Activated CD8-positive, alpha-beta memory T cell treated with anti-CD3 and anti-CD28 coated beads, Interleukin-2, amount 50 U/mL, for 24 hours (primary cell): ENCODE measurements at regions not wholly inside any gene's neighbourhood (a gene's known extent, or its start where the extent isn't known, plus 50 kb on each side); places are given as distances from the start of the nearest gene placed in this dataset.

Experiments used
- DNase-seq: peaks from one replicate; pipeline ENCODE4 v3.0.0-alpha.2; 2020; ENCODE audit errors: extremely low read depth

DNA sequence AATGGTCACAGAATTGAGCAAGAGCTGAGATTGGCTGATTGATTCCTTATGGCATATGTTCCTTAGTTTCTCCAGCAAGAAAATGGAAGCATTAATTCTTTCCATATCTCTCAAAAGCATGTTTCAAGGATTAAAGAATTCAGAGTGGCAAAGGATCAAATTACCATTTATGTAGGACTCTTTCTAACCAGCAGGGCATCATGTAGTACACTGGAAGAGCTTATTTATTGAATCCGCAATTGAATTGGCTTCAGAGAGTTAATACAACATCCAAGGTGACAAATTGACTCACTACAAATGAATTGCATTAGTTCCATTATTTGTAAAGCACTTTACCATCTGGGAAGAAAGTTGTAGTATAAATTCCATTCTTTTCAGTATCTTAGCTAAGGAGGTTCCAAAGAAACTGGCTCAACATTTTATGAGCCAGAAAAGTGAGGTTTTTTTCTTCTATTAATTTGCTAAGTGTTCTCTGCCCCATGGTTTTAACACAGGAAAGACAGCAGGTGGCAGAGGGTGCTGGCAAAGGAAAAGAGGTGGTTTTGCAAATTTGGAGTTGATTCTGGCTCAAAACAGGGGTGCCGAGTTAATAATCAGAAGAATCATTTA is 409.9 kb downstream of the MTX2 start:
- no peak for DNase-seq

DNA sequence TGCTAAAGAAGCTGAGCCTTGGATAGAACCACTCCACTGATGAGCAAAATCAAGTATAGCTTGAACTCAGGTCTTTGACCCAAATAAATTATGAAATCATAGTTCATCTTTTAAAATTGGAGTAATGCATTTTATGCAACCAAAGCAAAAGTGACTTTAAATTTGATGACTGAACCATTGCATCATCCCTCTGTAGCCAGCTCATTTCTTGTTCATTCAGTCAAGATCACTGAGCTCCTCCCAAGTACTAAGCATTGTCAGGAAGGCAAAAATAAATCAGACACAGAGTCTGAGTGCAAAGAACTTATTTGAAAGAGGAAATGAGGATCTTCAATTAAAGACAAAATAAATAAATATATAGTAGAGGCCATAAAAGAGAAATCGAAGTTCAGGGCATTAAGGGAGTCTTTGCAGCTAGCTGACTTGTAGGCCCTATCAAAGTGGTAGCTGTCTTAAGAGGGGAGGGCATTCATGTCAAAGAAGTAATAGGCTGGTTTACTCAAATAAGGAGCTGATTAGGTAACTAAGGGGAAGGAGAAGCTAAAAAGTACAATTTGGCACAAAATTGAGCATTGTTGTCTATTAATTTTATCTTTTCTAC is 411.8 kb downstream of the MTX2 start:
- DNase-seq, result no peak

DNA sequence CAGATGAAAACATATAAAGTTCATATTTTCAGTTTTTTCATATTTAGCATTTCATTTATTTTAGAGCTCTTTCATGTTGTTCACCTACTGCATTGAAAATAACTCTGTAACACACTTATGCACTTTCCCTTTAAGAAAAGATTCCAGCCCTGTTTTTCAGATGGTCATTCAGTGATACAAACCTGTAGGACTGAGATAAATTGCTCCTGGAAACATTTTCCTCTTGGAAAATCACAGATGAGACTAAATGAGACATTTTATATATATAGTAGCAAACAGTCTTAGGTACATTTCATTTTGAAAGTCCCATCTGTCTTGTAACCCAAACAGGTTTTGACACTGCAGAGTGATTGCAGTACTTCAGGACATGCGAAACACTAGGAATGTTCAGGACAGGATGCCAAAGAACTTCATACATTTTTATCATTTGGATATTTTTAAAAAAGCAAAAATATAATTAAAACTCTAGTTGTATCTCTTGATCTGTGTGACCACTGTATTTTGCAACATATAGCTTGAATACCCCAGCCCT is 412.4 kb downstream of the MTX2 start:
- DNase-seq, result no peak

GRCh38 chr2:176682278-176682677 is 413.0 kb downstream of the MTX2 start:
- DNase-seq, result no peak

DNA sequence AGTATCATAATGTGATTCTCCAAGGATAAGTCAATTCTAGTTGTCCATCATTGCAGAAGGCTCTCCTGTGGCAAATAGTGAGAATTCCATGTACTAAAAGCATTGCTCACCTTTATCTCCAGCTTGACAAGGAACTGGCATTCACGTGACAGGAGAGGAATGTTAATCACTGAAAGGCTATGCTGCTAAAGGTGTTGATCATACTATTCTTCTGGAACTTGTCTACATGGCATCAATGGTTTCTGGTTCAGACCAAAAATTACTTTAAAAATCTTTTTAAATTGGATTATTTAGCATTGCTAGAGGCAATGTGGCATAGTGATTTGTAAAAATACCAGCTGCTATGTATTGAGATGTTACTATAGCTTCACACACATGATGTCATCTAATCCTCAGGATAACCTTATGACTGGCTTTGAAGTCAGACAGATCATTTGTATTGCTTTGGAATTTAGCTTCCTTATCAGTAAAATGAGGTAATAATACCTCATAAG is 414.4 kb downstream of the MTX2 start:
- no peak for DNase-seq

DNA sequence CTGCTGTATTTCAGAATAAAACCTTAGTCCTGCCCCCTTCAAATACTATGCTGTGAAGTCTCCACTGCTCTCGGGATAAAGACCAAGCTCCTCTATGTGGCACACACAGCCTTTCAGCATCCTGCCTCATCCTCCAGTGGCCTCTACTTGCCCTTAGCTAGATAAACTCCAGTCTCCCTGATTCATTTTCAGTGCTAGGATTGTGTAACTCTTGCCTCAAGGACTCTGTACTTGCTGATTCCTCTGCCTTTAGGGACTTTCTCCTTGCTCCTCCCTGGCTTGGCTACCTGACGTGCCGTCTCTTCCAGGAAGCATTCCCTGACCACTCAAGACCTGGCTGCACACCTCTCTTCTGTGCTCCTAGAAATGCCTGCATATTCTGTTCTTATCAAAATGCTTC is 416.7 kb downstream of the MTX2 start:
- DNase-seq, result no peak

DNA sequence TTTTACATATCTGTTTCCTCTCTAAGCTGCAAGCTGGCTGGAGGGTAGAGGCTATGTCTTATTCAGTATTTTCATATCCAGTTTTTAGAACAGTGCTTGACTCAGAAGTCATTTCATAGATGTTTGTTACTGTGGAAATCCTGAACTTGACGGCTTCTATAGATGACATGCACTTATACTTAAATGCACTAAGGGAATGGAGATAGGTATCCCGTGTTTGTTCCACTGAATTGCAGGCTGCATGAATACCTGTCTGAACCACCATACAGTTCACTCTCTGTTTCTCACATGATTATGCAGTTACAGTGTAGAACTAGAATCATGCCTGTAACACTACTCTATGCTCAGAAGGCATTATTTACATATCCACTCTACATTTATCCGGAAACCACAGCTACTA is 417.1 kb downstream of the MTX2 start:
- DNase-seq, result no peak

DNA sequence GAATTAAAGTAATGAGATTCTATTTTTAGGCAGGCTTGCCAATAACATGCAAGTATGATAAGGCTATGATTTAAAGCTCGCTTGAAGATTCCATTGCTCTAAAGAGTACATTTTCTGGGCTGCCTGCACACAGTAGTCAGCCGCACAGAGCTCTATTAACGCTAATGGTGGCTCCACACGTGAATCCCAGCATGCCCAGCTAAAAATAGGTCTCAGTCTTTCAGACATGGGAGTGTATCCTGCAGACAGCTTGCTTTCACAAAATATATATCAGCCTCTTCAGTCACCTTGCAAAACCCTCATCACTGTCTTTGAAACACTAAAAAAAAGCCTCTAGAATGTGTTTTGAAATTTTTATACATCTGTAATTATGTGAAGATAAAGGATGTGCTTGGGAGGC is 418.1 kb downstream of the MTX2 start:
- DNase-seq, result no peak

GRCh38 chr2:176687944-176688343 is 418.7 kb downstream of the MTX2 start:
- no peak for DNase-seq

GRCh38 chr2:176689711-176690110 is 420.5 kb downstream of the MTX2 start:
- DNase-seq, result no peak

GRCh38 chr2:176691471-176691870 is 422.2 kb downstream of the MTX2 start:
- no peak for DNase-seq

DNA sequence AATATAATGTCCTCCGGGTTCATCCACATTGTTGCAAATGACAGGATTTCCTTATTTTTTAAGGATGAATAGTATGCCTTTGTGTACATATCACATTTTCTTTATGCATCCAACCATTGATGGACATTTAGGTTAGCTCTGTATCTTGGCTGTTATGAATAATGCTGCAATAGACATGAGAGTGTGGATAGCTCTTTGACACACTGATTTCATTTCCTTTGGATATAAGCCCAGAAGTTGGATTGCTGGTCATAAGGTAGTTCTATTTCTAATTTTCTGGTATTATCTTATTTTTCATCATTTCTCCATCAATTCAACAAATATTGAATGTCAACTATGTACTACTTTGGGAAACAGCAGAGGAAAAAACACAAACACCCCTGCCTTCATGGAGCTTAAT is 423.3 kb downstream of the MTX2 start:
- DNase-seq, result no peak

DNA sequence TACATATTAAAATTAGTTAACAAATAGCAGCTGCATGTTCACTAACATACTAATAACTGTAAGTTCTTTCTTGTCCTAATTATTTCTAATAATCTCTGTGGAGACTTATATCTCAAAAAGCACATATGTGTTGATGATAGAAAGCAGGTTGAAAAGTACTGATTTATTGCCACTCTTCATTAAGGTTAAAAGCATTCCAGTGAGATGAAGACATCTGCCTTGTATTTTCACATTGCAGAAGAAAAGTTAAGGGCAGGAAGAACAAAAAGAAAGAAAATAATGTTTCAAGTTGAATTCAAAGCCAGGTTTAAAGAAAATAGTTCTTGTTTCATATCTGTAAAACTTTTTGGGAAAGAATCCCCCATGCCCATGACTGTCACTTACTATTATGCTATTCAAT is 429.9 kb downstream of the MTX2 start:
- no peak for DNase-seq

- no peak for DNase-seq
These were observed 430.4 kb downstream of the MTX2 start for GRCh38 chr2:176699644-176700043.

DNA sequence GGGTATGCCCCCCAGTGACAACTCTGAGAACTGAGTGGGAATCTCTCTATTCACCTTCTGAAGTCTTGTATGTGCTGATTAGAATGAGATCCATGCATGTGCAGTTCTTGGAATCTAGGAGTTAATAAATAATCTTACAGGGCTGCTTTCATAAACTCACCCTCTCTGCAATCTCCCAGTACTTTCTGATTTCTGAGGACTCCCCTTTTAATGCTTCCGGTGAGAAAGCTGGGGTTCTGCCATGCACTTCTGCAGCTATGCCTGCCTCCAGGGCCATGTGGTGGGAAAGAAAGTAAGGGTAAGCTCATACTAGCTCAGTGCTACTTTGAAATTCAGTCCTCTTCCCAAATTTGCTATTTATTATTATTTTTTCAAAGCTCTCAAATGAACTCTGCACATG is 432.9 kb downstream of the MTX2 start:
- DNase-seq, result no peak

GRCh38 chr2:176704282-176704858 is 435.1 kb downstream of the MTX2 start:
- DNase-seq, result no peak

- no peak for DNase-seq
These were observed 440.1 kb downstream of the MTX2 start for GRCh38 chr2:176709149-176709951.

- no peak for DNase-seq
These were observed 440.7 kb downstream of the MTX2 start for GRCh38 chr2:176709991-176710390.

DNA sequence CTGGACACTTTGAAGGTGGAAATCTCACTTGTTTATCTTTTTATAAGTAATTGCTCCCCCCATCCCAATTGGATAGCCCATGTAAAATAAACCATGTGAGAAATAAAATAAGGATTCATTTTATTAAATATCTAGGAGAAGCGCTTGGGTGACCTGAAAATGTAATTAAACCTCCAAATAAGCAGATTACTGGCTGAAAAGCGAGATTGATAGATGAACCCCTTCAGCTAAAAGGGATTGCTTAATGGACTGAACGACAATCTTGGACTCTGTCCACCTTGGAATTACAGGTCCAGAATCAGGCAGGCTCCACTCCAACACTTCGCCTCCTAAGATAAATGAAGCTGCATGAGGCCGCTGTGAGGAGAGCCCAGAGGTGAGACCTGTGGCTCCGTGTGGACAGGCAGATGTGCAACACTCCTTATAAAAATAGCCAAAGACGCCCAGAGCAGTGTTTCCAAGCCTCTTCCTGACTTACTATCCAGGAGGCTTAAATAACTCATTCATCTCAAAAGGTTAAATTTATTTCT is 441.5 kb downstream of the MTX2 start:
- no peak for DNase-seq

DNA sequence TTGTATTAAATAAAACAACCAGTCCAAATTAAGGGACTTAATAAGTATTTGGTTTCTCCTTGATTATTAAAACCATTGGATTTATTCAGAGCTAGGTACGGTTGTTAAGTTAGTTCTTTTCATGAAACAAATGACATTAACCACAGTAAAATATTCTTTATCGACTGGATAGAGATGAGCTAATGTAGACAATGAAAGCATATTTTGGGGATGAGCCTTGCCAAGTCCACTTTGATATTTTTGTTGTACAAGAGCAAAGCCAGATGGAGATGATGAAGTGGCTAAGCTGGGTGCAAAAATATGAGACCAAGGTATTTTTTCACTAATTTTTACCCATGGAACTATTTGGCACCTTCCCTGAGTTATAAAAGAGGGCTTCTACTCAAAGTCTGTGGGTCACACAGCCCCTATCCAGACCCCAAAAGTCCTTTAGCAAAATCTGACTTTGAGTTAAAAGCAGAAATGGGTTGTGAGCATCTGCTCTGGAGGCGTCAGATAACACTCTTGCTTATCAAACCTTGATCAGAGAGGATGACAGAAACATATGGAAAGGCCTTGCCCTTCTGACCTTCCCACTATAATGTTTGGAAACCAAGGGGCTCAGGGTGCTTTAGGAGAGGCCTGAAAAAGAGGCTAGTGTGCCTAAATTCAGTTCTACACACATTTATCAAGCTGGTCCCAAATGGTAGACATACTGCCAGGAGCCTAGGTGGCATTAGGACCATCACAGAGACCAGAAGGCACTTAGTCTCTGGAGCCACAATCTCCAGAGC is 456.8 kb downstream of the MTX2 start:
- no peak for DNase-seq

GRCh38 chr2:176727696-176728095 is 458.5 kb downstream of the MTX2 start:
- no peak for DNase-seq
